Stimulated activated CD8-positive, alpha-beta memory T cell treated with anti-CD3 and anti-CD28 coated beads, Interleukin-15, amount 100 ng/mL, for 4 hours (primary cell): ENCODE measurements at regions not wholly inside any gene's neighbourhood (a gene's known extent, or its start where the extent isn't known, plus 50 kb on each side); places are given as distances from the start of the nearest gene placed in this dataset.
"Not testable (repeated sequence)": the region's sequence is repeated elsewhere in the genome, so short reads cannot be mapped to it uniquely, and the experiment has no call there.

ENCODE experiments used
- DNase-seq, 2 donors: peaks; one replicate each; pipeline ENCODE4 v3.0.0-alpha.2; 2020; ENCODE audit warnings: low read depth in 2 of 2

DNA sequence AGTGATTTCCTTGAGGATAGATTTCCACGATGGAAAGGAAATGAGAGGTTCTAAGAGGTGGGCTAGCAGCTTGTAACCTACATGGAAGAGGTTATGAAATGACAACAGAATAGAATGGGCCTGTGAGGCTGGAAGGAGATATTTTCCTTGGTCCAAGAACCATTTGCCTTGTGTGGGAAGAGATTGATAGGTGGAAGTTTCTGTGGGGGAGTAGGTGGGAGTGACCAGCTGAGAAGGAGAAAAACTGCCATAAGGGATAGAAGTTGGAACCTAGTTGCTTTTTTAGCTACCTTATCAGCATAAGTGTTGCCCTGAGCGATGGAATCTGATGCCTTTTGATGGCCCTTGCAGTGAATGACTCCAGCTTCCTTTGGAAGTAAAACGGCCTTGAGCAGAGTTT lies 60.4 kb upstream of the NAA35 start:
- not testable (repeated sequence) for DNase-seq

DNA sequence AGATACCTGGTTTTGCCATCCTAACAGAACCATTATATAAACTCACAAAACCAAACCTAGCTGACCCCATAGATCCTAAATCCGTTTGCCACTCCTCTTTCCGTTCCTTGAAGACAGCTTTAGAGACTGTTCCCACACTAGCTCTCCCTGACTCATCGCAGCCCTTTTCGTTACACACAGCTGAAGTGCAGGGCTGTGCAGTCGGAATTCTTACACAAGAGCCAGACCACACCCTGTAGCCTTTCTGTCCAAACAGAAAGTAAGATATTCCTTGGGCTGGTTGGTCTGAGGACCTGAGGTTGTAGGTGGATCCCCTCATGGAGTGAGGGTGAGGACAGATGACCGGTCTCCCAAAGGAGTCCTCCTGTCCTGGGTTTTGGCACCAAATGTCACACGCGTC lies 56.7 kb upstream of the NAA35 start:
- DNase-seq: no peak

DNA sequence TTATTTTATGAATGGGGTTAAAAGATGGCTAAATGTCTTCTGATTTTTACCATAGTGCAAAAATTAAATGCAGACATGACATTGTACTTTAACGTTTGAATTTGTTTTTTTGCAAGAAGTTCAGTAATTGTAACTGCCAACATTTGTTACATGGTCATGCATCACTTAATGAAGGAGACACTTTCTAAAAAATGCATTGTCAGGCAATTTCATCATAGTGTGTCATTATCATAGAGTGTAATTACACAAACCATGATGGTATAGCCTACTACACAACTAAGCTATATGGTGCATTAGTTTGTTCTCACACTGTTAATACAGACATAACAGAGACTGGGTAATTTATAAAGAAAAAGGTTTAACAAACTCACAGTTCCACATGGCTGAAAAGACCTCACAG lies 50.0 kb upstream of the NAA35 start:
- no peak for DNase-seq
